ENCODE measurements at regions not wholly inside any gene's neighbourhood (a gene's known extent, or its start where the extent isn't known, plus 50 kb on each side); places are given as distances from the start of the nearest gene placed in this dataset.

DNA sequence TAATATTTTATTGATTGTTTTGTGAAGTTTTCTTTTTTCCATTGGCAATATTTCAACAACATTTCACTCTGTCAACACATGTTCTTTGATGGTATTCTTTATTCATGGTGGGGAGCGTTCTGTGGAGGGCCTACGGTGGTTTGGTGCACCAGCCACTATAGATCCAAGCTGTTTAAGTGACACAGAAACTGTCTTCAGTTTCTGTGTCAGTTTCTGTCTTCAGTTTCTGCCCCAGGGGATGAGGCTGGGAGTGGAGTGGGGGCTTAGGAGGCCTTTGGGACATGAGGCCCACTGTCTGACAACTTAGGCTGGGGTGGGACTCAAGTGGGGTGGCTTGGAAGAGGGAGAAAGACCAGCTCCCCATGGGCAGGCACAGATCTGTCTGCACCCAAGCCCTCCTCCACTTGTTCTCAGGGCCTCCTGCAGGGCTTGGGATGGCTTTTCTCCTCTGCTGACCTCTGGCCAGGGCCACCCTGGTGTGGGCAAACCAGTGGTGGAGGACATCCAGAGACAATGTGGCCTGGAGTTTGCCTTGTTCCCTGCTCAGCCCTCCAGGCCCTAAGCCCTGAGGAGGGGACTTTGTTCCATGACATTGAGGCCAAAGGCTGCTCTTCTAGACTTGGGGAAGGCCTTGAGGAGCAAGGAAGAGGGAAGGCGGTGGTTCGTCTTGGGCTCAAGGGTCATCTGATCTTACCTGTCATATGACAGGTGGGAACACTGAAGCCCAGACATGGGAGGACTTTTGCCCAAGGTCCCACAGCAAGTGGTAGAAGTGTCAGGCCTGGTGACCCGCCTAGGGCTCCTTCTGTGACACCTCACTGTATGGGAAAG lies 60.3 kb upstream of the SMAD6 start (continued):
- TF ChIP-seq CHD7 (IDR thresholded peaks at IDR 0.05; ENCODE audit: insufficient replicate concordance, low read length): no peak
- TF ChIP-seq SIRT6 (IDR thresholded peaks at IDR 0.05; ENCODE audit: low read length): no peak
- no peak for TF ChIP-seq CBX5 (IDR thresholded peaks at IDR 0.05; ENCODE audit: low read depth, low read length)
- TF ChIP-seq TAF7 (optimal IDR thresholded peaks at IDR 0.05; ENCODE audit: borderline replicate concordance, low read depth, low read length): no peak
- TF ChIP-seq SP1 (IDR thresholded peaks at IDR 0.05; ENCODE audit: low read depth, low read length): no peak
- no peak for TF ChIP-seq ATF2 (IDR thresholded peaks at IDR 0.05; ENCODE audit: low read length)
- no peak for TF ChIP-seq RBBP5 (IDR thresholded peaks at IDR 0.05; ENCODE audit: borderline replicate concordance, low read depth, low read length)
